Activated CD8-positive, alpha-beta T cell treated with anti-CD3 and anti-CD28 coated beads for 36 hours (primary cell): ENCODE measurements at regions not wholly inside any gene's neighbourhood (a gene's known extent, or its start where the extent isn't known, plus 50 kb on each side); places are given as distances from the start of the nearest gene placed in this dataset.

Source experiments
- ATAC-seq: fragments of 200-7000 bp; cut with Tn5 transposase; one replicate; pipeline ENCODE4 v1.10.0; 2021; ENCODE audit warnings: mild to moderate bottlenecking, moderate library complexity
- CTCF ChIA-PET: fragments of 350-600 bp; sonication (Branson Sonifier 250); formaldehyde crosslinking; loops from one replicate; lab custom pipeline; 2021; ENCODE audit warnings: antibody characterized with exemption; lab: Charles Lee
- POLR2A ChIA-PET: fragments of 350-600 bp; sonication (Branson Sonifier 250); formaldehyde crosslinking; loops from one replicate; lab custom pipeline; 2021; ENCODE audit warnings: antibody characterized with exemption; lab: Charles Lee
- DNase-seq: peaks from one replicate; pipeline ENCODE4 v3.0.0-alpha.2; 2020
- H3K27ac Mint-ChIP-seq: one replicate; pipeline ENCODE4 v1.8.0; 2021; ENCODE audit warnings: mild to moderate bottlenecking, mixed read lengths
- H3K27me3 Mint-ChIP-seq: one replicate; pipeline ENCODE4 v1.8.0; 2021; ENCODE audit warnings: mixed read lengths
- H3K36me3 Mint-ChIP-seq: one replicate; pipeline ENCODE4 v1.8.0; 2021; ENCODE audit warnings: low read depth, mixed read lengths
- H3K4me1 Mint-ChIP-seq: one replicate; pipeline ENCODE4 v1.8.0; 2021; ENCODE audit warnings: low read depth, mixed read lengths
- H3K4me3 Mint-ChIP-seq: one replicate; pipeline ENCODE4 v1.8.0; 2021; ENCODE audit warnings: mild to moderate bottlenecking, moderate library complexity, mixed read lengths
- H3K9me3 Mint-ChIP-seq: one replicate; pipeline ENCODE4 v1.8.0; 2021; ENCODE audit warnings: mixed read lengths
- CTCF ChIP-seq: fragments of 200-600 bp; IDR thresholded peaks from one replicate; pipeline ENCODE4 v1.8.0; 2022; ENCODE audit warnings: antibody characterized with exemption, mild to moderate bottlenecking
- intact Hi-C: fragments of 100-400 bp; cut with micrococcal nuclease; formaldehyde crosslinking; loops from one replicate; pipeline ENCODE4 v1.10.0; 2022

DNA sequence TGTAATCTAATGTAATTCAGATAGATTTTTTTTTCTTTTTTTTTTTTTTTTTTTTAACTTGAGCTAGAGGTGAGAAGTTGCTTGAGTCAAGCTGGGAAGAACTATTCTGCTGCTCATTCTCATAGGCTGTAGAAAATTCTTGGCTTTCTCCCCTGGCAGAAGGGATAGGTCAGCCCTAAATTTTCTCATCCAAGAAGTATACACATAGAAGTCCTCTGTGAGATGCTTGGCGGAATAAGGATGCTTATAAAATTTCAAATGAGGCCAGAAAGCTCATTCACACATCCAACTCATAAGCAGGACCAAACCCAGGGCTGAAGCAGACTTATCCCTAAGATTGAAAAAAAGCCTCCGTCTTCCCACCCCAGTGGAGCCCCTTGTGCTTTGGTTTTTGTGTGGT lies 572.5 kb downstream of the SQOR start:
- ATAC-seq (no peak), DNase-seq (no peak)
- Mint-ChIP-seq H3K9me3 (peaks cover 11% of the 10 kb centered on the region), H3K4me1 (no peaks in the 10 kb centered on the region), H3K4me3 (no peak overlapping the region), H3K36me3 (no peaks in the 10 kb centered on the region), H3K27me3 (no peaks in the 10 kb centered on the region), H3K27ac (no peak overlapping the region)
- CTCF ChIA-PET, result no interaction called here
- POLR2A ChIA-PET, result no interaction called here
- TF ChIP-seq CTCF, result no peak
- intact Hi-C loops, result no loop called here

DNA sequence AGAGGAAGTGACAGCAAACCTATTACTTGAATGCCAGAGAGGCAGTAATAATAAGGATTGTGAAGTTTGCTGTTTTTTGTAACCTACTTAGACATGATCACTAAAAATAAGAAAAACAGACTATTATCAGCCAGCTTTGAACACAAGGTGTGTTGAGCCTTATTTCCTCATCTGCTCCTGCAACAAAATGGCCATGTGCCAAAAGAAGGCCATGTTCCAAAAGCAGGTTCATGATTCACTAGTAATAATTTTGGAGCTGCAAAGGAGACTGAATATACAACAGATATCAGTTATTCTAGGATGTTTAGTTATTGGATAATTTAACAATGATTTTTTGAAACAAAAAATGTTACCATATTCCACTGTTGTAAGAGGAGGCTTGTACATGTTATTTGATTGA lies 578.7 kb downstream of the SQOR start:
- no peak overlapping the region for H3K27ac Mint-ChIP-seq
- no peaks in the 10 kb centered on the region for H3K27me3 Mint-ChIP-seq
- no peak for TF ChIP-seq CTCF
- H3K9me3 Mint-ChIP-seq, result peaks cover 7% of the 10 kb centered on the region
- ChIA-PET CTCF (no interaction called here), POLR2A (no interaction called here)
- ATAC-seq (no peak), DNase-seq (no peak)
- H3K4me1 Mint-ChIP-seq, result no peaks in the 10 kb centered on the region
- H3K36me3 Mint-ChIP-seq, result no peaks in the 10 kb centered on the region
- no peak overlapping the region for H3K4me3 Mint-ChIP-seq
- intact Hi-C loops, result no loop called here

GRCh38 chr15:46222826-46223225 lies 588.0 kb downstream of the SQOR start:
- no peak for ATAC-seq
- POLR2A ChIA-PET, result no interaction called here
- no peaks in the 10 kb centered on the region for H3K27me3 Mint-ChIP-seq
- no peak for TF ChIP-seq CTCF
- no peaks in the 10 kb centered on the region for H3K4me1 Mint-ChIP-seq
- intact Hi-C loops, result no loop called here
- H3K36me3 Mint-ChIP-seq, result no peaks in the 10 kb centered on the region
- no peaks in the 10 kb centered on the region for H3K9me3 Mint-ChIP-seq
- no peak overlapping the region for H3K27ac Mint-ChIP-seq
- no peak overlapping the region for H3K4me3 Mint-ChIP-seq
- DNase-seq, result no peak
- CTCF ChIA-PET, result interaction anchor here (0.7 kb wide), 1 partner anchor 171 kb away, joined by 3 read pairs; no protein-coding TSS in a partner anchor

- TF ChIP-seq CTCF, result no peak
- no peaks in the 10 kb centered on the region for H3K36me3 Mint-ChIP-seq
Observed at GRCh38 chr15:46229263-46229662, 594.4 kb downstream of the SQOR start.

DNA sequence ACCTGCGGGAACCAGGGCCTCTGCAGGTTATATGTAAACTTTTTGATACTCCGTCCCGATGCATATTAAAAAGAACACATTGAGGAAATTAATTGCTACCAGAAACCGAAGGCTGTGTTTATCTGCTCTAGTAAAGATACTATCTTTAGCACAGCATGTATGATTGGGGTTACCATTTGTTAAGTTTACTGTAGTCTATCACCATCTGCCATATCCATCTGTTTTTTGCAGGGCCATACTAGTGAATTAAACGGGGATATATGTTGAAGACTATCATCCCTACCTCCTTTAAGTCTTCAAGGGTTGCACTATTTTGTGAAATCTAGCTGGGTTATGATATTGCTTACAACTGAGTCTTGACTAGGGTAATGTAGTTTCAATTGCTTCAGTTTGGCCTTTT lies 597.0 kb downstream of the SQOR start:
- no peak for TF ChIP-seq CTCF
- ChIA-PET CTCF (no interaction called here), POLR2A (no interaction called here)
- intact Hi-C loops, result no loop called here
- Mint-ChIP-seq H3K36me3 (no peaks in the 10 kb centered on the region), H3K9me3 (no peaks in the 10 kb centered on the region), H3K4me1 (no peaks in the 10 kb centered on the region), H3K27me3 (no peaks in the 10 kb centered on the region), H3K4me3 (no peak overlapping the region), H3K27ac (no peak overlapping the region)
- ATAC-seq (no peak), DNase-seq (no peak)

More at GRCh38 chr15:46229263-46229662, 594.4 kb downstream of the SQOR start:
- DNase-seq (no peak), ATAC-seq (no peak)
- Mint-ChIP-seq H3K9me3 (no peaks in the 10 kb centered on the region), H3K4me3 (no peak overlapping the region), H3K27ac (no peak overlapping the region), H3K27me3 (no peaks in the 10 kb centered on the region), H3K4me1 (no peaks in the 10 kb centered on the region)
- POLR2A ChIA-PET, result no interaction called here
- CTCF ChIA-PET, result no interaction called here
- intact Hi-C loops, result no loop called here
